ENCODE measurements at regions not wholly inside any gene's neighbourhood (a gene's known extent, or its start where the extent isn't known, plus 50 kb on each side); places are given as distances from the start of the nearest gene placed in this dataset.

DNA sequence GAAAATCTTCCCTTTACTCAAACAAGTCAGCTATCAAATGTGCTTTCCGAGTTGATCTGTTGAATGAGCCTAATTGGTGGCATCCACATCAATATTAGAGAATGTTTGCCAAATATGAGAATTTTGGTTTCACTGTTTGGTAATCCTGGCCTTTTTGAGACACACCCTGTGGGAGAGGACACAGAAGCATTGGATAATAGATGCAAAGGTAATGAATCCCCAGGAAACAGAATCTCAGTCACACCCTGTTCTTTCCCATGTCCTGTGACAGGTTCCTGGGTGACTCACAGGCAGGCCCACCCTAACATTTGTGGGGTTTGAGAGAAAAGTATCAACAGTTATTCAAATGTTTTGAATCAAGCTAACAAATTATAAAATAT lies 99.8 kb upstream of the PELI1 start:
- TF ChIP-seq, protein P1, sequence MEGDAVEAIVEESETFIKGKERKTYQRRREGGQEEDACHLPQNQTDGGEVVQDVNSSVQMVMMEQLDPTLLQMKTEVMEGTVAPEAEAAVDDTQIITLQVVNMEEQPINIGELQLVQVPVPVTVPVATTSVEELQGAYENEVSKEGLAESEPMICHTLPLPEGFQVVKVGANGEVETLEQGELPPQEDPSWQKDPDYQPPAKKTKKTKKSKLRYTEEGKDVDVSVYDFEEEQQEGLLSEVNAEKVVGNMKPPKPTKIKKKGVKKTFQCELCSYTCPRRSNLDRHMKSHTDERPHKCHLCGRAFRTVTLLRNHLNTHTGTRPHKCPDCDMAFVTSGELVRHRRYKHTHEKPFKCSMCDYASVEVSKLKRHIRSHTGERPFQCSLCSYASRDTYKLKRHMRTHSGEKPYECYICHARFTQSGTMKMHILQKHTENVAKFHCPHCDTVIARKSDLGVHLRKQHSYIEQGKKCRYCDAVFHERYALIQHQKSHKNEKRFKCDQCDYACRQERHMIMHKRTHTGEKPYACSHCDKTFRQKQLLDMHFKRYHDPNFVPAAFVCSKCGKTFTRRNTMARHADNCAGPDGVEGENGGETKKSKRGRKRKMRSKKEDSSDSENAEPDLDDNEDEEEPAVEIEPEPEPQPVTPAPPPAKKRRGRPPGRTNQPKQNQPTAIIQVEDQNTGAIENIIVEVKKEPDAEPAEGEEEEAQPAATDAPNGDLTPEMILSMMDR (IDR thresholded peaks at IDR 0.05; ENCODE audit: low read depth, low read length), result no peak
- TF ChIP-seq EZH2phosphoT487 (IDR thresholded peaks at IDR 0.05; ENCODE audit: low read depth), result no peak

Data from OCI-LY3 (cell line).